Memory B cell (primary cell): ENCODE measurements at regions not wholly inside any gene's neighbourhood (a gene's known extent, or its start where the extent isn't known, plus 50 kb on each side); places are given as distances from the start of the nearest gene placed in this dataset.
A peak's percentile ranks its signal among the peaks of the same experiment; 100 is the strongest.

Source experiments
- ATAC-seq: fragments of 150-1000 bp; cut with Tn5 transposase; 2 replicates; pipeline ENCODE4 v1.10.0; 2021; ENCODE audit warnings: low read depth, mild to moderate bottlenecking, moderate library complexity
- DNase-seq, 2 donors: peaks; one replicate each; pipeline ENCODE4 v3.0.0; 2022; ENCODE audit warnings: low spot score in 2 of 2
- H3K27ac Mint-ChIP-seq: one replicate; pipeline ENCODE4 v1.8.0; 2022; ENCODE audit warnings: mild to moderate bottlenecking, moderate library complexity, mixed read lengths
- H3K27me3 Mint-ChIP-seq: one replicate; pipeline ENCODE4 v1.8.0; 2022; ENCODE audit warnings: mixed read lengths
- H3K36me3 Mint-ChIP-seq: one replicate; pipeline ENCODE4 v1.8.0; 2022; ENCODE audit warnings: mild to moderate bottlenecking, mixed read lengths
- H3K4me1 Mint-ChIP-seq: one replicate; pipeline ENCODE4 v1.8.0; 2022; ENCODE audit warnings: mixed read lengths
- H3K4me3 Mint-ChIP-seq: one replicate; pipeline ENCODE4 v1.8.0; 2022; ENCODE audit warnings: mild to moderate bottlenecking, moderate library complexity, mixed read lengths
- H3K9me3 Mint-ChIP-seq: one replicate; pipeline ENCODE4 v1.8.0; 2022; ENCODE audit warnings: mixed read lengths

DNA sequence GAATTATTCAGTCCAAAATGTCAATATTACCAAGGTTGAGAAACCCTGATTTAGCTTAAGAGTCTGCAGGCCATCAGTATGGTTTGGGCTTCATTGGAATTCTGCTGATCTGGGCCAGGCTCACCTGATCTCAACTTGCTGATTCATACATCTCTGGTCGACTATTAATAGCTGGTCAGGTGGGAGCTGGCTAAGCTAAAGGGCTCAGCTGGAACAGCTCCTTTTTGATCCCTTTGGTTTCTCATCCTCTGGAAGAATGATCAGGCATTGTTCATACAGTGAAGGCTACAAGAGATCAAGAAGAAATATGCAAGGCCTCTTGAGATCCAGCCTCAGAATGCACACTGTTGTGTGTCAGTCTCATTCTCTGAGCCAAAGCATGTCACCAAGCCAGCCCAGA, 123.3 kb upstream of the MME start:
- DNase-seq (no peak), ATAC-seq (no peak)
- Mint-ChIP-seq H3K27me3 (no peaks in the 10 kb centered on the region), H3K27ac (no peak overlapping the region), H3K9me3 (peaks cover 4% of the 10 kb centered on the region), H3K36me3 (no peaks in the 10 kb centered on the region), H3K4me3 (no peak overlapping the region), H3K4me1 (no peaks in the 10 kb centered on the region)

DNA sequence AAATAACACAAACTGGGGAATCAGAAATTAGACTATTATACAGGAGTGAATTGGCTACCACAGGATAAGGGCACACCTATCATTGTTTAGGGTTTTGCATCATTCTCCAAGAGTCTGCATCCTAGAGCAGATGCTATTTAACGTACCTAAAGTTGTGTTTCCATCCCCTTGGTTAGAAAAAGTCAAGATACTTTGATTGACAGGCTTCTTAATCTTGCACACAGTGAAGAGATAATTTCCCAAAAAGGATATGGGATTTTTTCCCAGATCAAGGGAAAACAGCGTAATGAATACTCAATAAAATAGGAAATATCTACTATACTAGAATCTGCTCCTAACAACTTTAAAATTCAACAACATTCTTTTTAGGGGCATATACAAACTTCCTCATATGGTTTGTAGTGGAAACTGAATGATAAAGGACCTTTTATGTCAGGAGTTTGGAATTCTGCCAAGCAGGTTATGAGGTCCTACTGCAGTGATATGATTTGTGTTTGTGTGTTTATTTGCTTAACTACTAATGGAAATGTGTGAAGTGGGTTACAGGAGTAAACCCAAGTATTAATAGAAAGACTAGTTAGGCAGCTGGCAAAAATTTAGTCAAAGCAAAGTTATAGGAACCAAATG, 124.1 kb upstream of the MME start:
- ATAC-seq (no peak), DNase-seq (no peak)
- Mint-ChIP-seq H3K4me1 (no peaks in the 10 kb centered on the region), H3K4me3 (no peak overlapping the region), H3K9me3 (peaks cover 5% of the 10 kb centered on the region), H3K27ac (no peak overlapping the region), H3K36me3 (no peaks in the 10 kb centered on the region), H3K27me3 (no peaks in the 10 kb centered on the region)

DNA sequence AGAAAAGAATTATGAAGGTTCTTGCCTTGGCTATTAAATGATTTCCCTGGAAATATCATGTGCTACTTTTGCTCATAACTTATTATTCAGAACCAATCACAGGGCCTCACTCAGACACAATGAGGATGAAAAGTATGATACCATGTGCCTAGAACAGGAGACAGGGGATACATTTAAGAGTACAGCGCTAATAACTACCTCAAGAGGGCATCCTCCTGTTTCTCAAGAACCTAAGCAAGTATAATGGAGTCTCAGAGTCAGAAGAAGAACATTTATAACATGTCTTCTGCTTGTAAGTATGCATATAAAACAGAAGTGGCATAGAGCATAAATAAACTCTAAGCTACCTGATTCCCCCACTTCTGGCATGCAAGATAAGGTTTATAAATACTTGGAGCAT, 125.4 kb upstream of the MME start:
- Mint-ChIP-seq H3K36me3 (no peaks in the 10 kb centered on the region), H3K27me3 (no peaks in the 10 kb centered on the region), H3K9me3 (peaks cover 8% of the 10 kb centered on the region), H3K27ac (no peak overlapping the region), H3K4me1 (no peaks in the 10 kb centered on the region), H3K4me3 (no peak overlapping the region)
- no peak for DNase-seq
- peak; percentile 48 for ATAC-seq

DNA sequence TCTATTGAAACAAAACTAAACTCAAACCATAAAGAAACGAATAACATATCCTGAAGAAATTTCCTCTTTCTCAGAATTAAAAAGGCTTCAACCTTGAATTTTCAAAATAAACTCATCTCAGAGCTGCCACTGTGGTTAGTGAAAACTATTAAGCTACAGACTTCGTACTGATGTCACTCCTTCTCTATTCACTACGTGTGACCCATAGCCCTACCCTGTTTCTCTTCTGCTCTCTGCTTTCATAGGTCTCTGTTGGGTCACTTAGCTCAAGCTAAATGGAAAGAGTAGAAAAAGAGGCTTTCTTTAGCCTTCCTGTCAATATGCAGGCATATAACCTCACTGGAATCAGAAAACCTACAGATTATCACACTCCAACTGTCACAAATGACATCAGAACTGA, 126.6 kb upstream of the MME start:
- H3K4me1 Mint-ChIP-seq: no peaks in the 10 kb centered on the region
- H3K27ac Mint-ChIP-seq: no peak overlapping the region
- no peaks in the 10 kb centered on the region for H3K27me3 Mint-ChIP-seq
- ATAC-seq: no peak
- no peak for DNase-seq
- H3K9me3 Mint-ChIP-seq: peaks cover 8% of the 10 kb centered on the region
- no peaks in the 10 kb centered on the region for H3K36me3 Mint-ChIP-seq
- H3K4me3 Mint-ChIP-seq: no peak overlapping the region

DNA sequence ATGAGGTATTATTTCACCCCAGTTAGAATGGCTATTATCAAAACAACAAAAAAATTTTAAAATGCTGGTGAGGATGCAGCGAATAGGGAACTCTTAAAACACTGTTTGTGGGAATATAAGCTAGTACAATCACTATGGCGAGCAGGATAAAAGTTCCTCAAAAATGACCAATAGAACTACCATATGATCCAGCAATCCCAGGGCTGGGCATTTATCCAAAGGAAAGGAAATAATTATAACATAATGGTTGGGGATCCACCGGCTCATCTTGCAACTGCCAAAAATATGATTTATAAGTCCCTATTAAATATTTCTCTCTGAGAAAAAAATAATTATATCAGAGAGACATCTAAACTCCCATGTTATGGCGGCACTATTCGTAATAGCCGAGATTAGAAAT, 127.6 kb upstream of the MME start:
- no peak for DNase-seq
- no peaks in the 10 kb centered on the region for H3K27me3 Mint-ChIP-seq
- H3K27ac Mint-ChIP-seq: no peak overlapping the region
- ATAC-seq: no peak
- no peaks in the 10 kb centered on the region for H3K4me1 Mint-ChIP-seq
- H3K9me3 Mint-ChIP-seq: peaks cover 11% of the 10 kb centered on the region
- H3K4me3 Mint-ChIP-seq: no peak overlapping the region
- H3K36me3 Mint-ChIP-seq: no peaks in the 10 kb centered on the region

DNA sequence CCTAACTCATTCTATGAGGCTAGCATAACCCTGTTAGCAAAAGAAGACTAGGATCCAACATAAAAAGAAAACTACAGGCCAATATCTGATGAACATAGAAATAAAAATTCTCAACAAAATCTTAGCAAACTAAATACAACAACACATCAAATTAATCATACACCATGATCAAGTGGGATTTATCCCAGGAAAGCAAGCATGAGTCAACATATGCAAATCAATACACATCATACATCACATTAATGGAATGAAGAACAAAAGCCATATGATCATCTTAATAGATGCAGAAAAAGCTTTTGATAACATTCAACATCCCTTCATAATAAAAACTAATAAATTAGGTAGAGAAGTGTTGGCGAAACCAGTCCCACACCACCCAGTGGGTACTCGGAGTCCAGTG, 136.1 kb upstream of the MME start:
- Mint-ChIP-seq H3K36me3 (no peaks in the 10 kb centered on the region), H3K4me1 (no peaks in the 10 kb centered on the region), H3K9me3 (peaks cover 14% of the 10 kb centered on the region), H3K4me3 (no peak overlapping the region), H3K27me3 (no peaks in the 10 kb centered on the region), H3K27ac (no peak overlapping the region)
- ATAC-seq: no peak
- no peak for DNase-seq

DNA sequence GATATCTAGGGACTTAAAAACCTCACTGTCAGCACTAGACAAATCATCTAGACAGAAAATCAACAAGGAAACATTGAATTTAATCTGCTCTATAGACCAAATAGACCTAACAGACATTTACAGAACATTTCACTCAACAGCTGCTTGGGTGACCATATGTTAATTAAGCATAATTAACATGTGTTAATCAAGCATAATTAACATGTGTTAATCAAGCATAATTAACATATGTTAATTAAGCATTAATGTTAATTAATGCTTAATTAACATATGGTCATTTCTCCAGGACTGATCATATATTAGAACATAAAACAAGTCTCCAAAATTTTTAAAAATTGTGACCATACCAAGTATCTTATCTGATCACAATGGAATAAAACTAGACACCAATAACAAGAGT, 137.3 kb upstream of the MME start:
- DNase-seq: no peak
- no peaks in the 10 kb centered on the region for H3K4me1 Mint-ChIP-seq
- no peaks in the 10 kb centered on the region for H3K27me3 Mint-ChIP-seq
- H3K9me3 Mint-ChIP-seq: peaks cover 11% of the 10 kb centered on the region
- H3K4me3 Mint-ChIP-seq: no peak overlapping the region
- no peak overlapping the region for H3K27ac Mint-ChIP-seq
- no peaks in the 10 kb centered on the region for H3K36me3 Mint-ChIP-seq
- ATAC-seq: no peak

DNA sequence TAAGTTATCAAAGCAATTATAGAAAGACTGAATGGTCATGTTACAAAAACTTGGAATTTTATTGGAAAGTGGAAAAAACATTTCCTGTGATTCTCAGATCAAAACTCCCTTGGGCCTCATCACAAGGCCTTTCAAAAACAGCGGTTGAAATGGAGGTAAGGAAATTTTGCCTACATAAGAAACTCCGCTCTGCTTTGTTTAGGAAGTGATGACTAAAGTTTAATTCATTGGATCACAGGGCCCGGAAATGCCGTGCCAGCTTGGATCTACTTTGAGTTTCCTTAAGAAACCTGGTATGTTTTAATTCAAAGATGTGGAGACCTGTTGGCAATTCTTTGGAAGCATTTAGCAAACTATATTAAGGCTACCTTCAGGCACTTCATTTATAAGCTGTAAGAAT, 143.9 kb upstream of the MME start:
- ATAC-seq (no peak), DNase-seq (no peak)
- no peaks in the 10 kb centered on the region for H3K36me3 Mint-ChIP-seq
- H3K4me1 Mint-ChIP-seq: no peaks in the 10 kb centered on the region
- H3K27me3 Mint-ChIP-seq: no peaks in the 10 kb centered on the region
- H3K9me3 Mint-ChIP-seq: peaks cover 4% of the 10 kb centered on the region
- no peak overlapping the region for H3K27ac Mint-ChIP-seq
- H3K4me3 Mint-ChIP-seq: no peak overlapping the region

DNA sequence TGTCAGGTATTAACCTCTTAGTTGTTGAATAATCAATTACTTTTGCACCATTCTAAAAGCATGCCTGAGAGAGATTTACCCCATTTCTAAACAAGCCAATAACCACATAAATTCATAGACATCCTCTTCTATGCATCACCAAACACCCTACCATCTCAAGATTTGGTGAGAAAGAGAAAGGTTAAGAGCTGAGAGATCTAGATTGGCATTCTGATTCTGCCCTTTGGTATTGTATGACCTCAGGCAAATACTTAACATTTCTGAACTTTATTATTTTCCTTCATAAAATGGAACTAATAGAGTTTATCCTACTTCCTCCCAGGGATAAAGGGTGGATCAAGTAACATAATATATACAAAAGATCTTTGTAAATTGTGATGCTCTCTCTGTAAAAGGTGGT, 146.5 kb upstream of the MME start:
- Mint-ChIP-seq H3K27me3 (no peaks in the 10 kb centered on the region), H3K4me1 (no peaks in the 10 kb centered on the region), H3K4me3 (no peak overlapping the region), H3K27ac (no peak overlapping the region), H3K9me3 (no peaks in the 10 kb centered on the region), H3K36me3 (no peaks in the 10 kb centered on the region)
- DNase-seq (no peak), ATAC-seq (no peak)

DNA sequence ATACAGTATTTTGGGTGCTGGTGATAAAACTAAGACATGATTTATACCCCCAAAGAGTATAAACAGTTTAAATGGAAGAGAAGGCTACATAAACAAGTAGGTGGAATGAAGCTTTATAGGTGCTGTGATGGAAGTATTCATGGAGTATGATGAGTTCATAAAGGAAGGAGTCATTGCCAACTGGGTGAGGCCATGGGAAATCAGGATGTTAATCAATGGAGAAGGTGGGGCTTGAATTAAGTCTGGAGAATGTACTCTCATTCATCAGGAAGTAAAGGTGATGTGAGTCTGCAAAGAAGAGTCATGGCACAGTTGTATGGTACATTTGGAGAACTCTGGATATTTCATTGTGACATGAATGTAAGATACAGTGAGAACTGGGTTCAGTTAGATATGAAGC, 147.5 kb upstream of the MME start:
- H3K36me3 Mint-ChIP-seq: no peaks in the 10 kb centered on the region
- no peaks in the 10 kb centered on the region for H3K4me1 Mint-ChIP-seq
- H3K27ac Mint-ChIP-seq: no peak overlapping the region
- H3K27me3 Mint-ChIP-seq: no peaks in the 10 kb centered on the region
- no peak overlapping the region for H3K4me3 Mint-ChIP-seq
- no peaks in the 10 kb centered on the region for H3K9me3 Mint-ChIP-seq
- DNase-seq: no peak
- ATAC-seq: no peak

DNA sequence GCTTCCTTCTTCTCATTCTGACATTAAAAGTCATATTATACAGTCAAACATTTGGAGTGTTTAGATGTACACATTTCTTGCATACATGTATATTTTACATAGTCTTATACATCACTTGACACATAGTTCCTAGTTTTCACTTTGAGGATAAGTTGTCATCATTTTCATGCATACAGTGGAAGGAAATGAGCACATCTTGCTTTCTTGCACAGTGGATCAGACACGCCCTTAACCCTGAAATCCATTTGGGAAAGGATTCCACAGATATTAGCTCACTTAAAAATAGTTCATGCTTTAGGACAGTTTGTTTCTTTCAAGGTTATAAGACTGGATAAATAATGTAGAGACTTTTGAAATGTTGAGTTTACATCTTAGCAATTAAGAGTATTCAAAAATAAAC, 148.6 kb upstream of the MME start:
- Mint-ChIP-seq H3K9me3 (no peaks in the 10 kb centered on the region), H3K4me1 (no peaks in the 10 kb centered on the region), H3K4me3 (no peak overlapping the region), H3K36me3 (no peaks in the 10 kb centered on the region), H3K27ac (no peak overlapping the region), H3K27me3 (no peaks in the 10 kb centered on the region)
- ATAC-seq: no peak
- no peak for DNase-seq

DNA sequence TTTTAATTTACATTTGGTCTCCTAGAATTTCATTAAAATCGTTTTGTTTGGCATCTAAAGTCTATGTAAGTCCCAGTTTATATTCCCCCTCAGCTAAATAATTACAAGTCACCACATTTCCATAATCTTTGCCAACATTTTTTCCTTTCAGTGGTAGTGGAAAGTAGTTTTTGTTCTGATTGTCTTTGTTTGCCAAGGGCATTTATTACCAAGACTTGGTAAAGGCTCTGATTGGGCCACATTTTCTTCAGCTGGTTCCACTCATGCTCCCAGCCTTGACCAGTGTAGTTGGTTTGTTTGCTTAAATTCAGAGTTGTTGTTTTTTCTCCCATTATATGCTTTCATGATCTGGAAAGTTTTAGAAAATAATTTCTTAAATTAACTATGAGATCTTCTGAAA, 153.4 kb upstream of the MME start:
- no peaks in the 10 kb centered on the region for H3K4me1 Mint-ChIP-seq
- H3K36me3 Mint-ChIP-seq: no peaks in the 10 kb centered on the region
- no peak overlapping the region for H3K27ac Mint-ChIP-seq
- ATAC-seq: no peak
- no peak for DNase-seq
- no peak overlapping the region for H3K4me3 Mint-ChIP-seq
- no peaks in the 10 kb centered on the region for H3K27me3 Mint-ChIP-seq
- H3K9me3 Mint-ChIP-seq: peaks cover 5% of the 10 kb centered on the region

DNA sequence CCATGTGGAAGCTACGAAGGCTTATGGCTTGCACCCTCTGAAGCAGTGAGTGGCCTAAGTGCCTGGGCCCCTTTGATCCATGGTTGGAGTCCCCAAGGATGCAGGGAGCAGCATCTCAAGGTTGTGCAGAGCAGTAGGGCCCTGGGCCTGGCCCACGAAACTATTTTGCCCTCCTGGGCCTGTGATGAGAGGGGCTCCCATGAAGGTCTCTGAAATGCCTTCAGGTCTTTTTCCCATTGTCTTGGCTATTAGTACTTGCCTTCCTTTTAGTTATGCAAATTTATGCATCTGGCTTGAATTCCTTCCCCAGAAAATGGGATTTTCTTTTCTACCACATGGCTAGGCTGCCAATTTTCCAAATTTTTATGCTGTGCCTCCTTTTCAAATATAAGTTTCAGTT, 158.8 kb upstream of the MME start:
- DNase-seq: no peak
- Mint-ChIP-seq H3K27ac (no peak overlapping the region), H3K4me1 (no peaks in the 10 kb centered on the region), H3K27me3 (no peaks in the 10 kb centered on the region), H3K4me3 (no peak overlapping the region), H3K36me3 (no peaks in the 10 kb centered on the region), H3K9me3 (peaks cover 5% of the 10 kb centered on the region)
- ATAC-seq: no peak

DNA sequence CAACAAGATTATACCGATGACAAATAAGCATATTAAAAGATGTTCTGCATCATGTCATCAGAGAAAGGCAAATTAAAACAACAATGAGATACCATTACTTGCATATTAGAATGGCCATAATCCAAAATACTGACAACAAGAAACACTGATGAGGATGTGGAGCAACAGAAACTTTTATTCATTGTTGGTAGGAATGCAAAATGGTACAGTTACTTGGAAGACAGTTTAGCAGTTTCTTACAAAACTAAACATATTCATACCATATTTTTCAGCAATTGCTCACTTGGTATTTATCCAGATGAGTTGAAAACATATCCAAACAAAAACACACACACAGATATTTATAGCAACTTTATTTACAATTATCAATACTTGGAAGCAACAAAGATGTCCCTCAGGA, 160.9 kb upstream of the MME start:
- Mint-ChIP-seq H3K27ac (no peak overlapping the region), H3K4me1 (no peaks in the 10 kb centered on the region), H3K9me3 (peaks cover 6% of the 10 kb centered on the region), H3K27me3 (no peaks in the 10 kb centered on the region), H3K4me3 (no peak overlapping the region), H3K36me3 (no peaks in the 10 kb centered on the region)
- no peak for ATAC-seq
- DNase-seq: no peak

DNA sequence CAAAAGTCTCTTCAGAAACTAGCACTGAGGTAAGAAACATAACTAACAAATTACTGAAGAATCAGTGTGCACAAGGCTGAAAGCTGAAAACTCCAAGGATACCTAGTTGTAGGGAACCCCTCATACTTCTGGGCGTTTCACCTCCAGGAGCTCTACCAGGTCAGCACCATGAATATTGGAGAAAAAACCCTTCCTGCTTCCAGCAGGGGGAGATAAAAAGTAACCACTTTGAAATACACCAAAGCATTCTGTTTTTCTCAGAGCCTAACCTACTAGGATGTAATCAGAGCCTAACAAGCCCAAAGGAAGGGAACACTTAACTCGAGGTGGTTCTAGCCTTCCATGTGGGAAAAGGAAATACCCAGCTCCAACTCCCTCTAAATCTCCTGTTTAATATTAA, 175.8 kb upstream of the MME start:
- no peak overlapping the region for H3K4me3 Mint-ChIP-seq
- no peaks in the 10 kb centered on the region for H3K36me3 Mint-ChIP-seq
- DNase-seq (no peak), ATAC-seq (no peak)
- peaks cover 3% of the 10 kb centered on the region for H3K9me3 Mint-ChIP-seq
- no peaks in the 10 kb centered on the region for H3K4me1 Mint-ChIP-seq
- no peak overlapping the region for H3K27ac Mint-ChIP-seq
- H3K27me3 Mint-ChIP-seq: no peaks in the 10 kb centered on the region
